ENCODE measurements at regions not wholly inside any gene's neighbourhood (a gene's known extent, or its start where the extent isn't known, plus 50 kb on each side); places are given as distances from the start of the nearest gene placed in this dataset.

DNA sequence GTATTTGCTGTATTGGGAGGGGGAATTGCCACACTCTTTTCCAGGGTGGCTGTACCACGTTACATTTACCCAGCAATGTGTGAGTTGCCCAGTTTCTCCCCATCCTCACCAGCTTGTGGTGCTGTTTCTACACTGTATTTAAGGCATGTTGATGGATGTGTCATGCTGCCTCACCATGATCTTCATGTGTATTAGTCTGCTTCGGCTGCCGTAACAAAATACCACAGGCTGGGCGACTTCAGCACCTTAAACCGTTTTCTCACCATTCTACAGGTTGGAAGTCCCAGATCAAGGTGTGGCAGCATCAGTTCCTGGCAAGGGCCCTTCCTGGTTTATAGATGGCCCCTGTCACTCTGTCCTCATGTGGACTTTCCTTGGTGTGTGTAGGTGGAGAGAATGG, 169.7 kb downstream of the IGLL1 start:
- Histone ChIP-seq H3K9me3 (replicated peaks) (no peaks in the 10 kb centered on the region), H3K4me1 (replicated peaks) (peaks cover 14% of the 10 kb centered on the region), H3K36me3 (no peaks in the 10 kb centered on the region), H3K4me3 (no peak overlapping the region), H3K27me3 (replicated peaks) (peaks cover 6% of the 10 kb centered on the region), H3K27ac (no peak overlapping the region)
- DNase-seq (ENCODE audit: low read depth in 1 of 2, low spot score in 2 of 2): no peak

DNA sequence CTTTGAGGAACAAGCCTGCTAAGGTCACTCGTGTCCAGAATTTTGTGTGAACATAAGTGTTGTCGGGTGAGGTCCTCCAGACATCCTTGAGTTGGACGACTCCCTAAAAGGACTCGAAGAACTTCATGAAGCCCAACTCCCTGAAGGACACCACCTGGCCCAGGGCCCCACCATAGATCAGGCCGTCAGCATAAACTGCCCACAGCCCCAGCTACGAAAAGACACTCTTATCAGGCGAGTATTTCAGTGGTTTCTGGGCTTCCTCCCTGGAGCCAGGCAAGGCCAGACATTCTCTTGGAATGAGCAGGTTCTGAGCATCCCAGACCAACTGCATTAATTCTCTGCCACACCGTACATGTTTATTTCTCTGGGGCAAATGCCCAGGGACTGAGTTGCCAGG, 170.1 kb downstream of the IGLL1 start:
- peaks cover 6% of the 10 kb centered on the region for H3K27me3 ChIP-seq (replicated peaks)
- no peaks in the 10 kb centered on the region for H3K36me3 ChIP-seq
- peaks cover 14% of the 10 kb centered on the region for H3K4me1 ChIP-seq (replicated peaks)
- H3K9me3 ChIP-seq (replicated peaks): no peaks in the 10 kb centered on the region
- no peak for DNase-seq (ENCODE audit: low read depth in 1 of 2, low spot score in 2 of 2)
- H3K4me3 ChIP-seq: no peak overlapping the region
- no peak overlapping the region for H3K27ac ChIP-seq

DNA sequence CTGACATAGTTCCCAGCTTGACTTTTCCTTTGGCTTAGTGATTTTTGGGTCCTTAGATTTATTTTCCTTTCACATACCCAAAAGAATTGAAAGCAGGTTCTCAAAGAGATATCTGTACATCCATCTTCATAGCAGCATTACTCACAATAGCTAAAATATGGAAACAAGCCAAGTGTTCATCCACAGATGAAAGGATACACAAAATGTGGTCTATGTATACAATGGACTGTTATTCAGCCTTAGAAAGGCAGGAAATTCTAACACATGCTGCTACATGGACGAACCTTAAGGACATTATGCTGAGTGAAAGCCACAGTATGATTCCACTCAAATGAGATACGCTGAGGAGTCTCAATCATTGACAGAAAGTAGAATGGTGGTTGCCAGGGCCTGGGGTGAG, 171.8 kb downstream of the IGLL1 start:
- H3K4me1 ChIP-seq (replicated peaks): peaks cover 14% of the 10 kb centered on the region
- no peaks in the 10 kb centered on the region for H3K36me3 ChIP-seq
- H3K27me3 ChIP-seq (replicated peaks): peaks cover 4% of the 10 kb centered on the region
- no peak overlapping the region for H3K27ac ChIP-seq
- no peaks in the 10 kb centered on the region for H3K9me3 ChIP-seq (replicated peaks)
- no peak overlapping the region for H3K4me3 ChIP-seq
- no peak for DNase-seq (ENCODE audit: low read depth in 1 of 2, low spot score in 2 of 2)

DNA sequence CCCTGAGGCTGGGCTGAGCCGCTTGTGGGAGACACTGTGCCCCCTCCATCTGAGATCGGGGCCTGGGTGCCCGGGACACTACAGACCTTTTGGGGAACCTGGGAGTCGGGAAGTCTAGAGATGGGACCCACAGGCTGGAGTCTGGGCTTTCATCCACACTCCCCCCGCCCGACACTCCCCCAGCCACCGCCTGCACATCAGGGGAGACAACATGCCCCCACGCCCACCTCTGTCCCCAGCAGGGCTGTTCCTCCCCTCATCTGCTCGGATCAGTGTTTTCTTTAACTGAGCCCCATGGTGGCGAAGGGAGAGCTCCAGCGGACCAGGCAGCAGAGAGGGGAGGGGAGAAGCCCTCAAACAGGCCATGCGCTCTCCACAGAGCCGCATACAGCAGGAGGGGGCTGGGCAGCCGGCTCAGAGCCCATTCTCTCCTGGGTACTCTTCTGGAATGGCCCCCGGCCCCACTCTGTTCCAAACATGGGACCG, 174.7 kb downstream of the IGLL1 start:
- Histone ChIP-seq H3K27me3 (replicated peaks) (no peaks in the 10 kb centered on the region; the same call in 1 of the 2 replicates), H3K36me3 (no peaks in the 10 kb centered on the region), H3K4me1 (replicated peaks) (peaks cover 32% of the 10 kb centered on the region), H3K9me3 (replicated peaks) (no peaks in the 10 kb centered on the region), H3K4me3 (no peak overlapping the region), H3K27ac (no peak overlapping the region)
- DNase-seq (ENCODE audit: low read depth in 1 of 2, low spot score in 2 of 2): no peak

DNA sequence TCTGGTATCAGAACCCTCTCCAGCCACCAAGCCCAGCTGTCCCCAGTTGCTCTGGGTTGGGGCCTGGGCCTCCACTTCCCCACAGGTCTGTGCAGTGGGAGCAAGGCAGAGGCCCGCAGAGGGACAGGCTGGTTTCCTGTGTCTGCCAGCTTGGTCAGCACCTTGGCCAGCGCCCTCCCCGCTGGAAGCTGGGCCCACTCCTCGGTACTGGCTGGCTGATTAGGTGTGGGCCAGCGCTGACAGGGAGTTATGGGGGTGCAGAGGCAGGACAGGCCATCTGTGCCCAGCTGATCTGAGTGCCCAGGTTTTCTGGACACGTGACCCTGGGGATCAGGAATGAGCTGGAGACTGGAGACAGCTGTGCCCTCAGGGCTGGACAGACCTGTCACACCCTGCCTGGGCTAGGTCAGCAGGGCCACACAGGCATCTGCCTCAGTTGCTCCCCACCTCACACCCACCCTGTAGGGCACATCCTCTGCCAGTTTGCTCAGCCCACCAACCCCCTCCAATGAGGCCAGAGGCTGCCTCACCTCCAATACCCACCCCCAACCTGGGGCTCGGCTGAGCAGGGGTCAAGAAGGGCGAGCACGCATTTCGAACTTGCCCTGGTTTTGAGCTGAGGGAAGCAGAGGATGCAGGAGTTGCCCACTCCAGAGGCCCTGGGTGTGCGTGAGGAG, 175.3 kb downstream of the IGLL1 start:
- H3K9me3 ChIP-seq (replicated peaks): no peaks in the 10 kb centered on the region
- no peaks in the 10 kb centered on the region; the same call in 1 of the 2 replicates for H3K27me3 ChIP-seq (replicated peaks)
- H3K4me3 ChIP-seq: no peak overlapping the region
- H3K4me1 ChIP-seq (replicated peaks): peaks cover 38% of the 10 kb centered on the region
- H3K27ac ChIP-seq: no peak overlapping the region
- DNase-seq (ENCODE audit: low read depth in 1 of 2, low spot score in 2 of 2): peak in 1 of 2 experiments; percentile 36
- H3K36me3 ChIP-seq: no peaks in the 10 kb centered on the region

DNA sequence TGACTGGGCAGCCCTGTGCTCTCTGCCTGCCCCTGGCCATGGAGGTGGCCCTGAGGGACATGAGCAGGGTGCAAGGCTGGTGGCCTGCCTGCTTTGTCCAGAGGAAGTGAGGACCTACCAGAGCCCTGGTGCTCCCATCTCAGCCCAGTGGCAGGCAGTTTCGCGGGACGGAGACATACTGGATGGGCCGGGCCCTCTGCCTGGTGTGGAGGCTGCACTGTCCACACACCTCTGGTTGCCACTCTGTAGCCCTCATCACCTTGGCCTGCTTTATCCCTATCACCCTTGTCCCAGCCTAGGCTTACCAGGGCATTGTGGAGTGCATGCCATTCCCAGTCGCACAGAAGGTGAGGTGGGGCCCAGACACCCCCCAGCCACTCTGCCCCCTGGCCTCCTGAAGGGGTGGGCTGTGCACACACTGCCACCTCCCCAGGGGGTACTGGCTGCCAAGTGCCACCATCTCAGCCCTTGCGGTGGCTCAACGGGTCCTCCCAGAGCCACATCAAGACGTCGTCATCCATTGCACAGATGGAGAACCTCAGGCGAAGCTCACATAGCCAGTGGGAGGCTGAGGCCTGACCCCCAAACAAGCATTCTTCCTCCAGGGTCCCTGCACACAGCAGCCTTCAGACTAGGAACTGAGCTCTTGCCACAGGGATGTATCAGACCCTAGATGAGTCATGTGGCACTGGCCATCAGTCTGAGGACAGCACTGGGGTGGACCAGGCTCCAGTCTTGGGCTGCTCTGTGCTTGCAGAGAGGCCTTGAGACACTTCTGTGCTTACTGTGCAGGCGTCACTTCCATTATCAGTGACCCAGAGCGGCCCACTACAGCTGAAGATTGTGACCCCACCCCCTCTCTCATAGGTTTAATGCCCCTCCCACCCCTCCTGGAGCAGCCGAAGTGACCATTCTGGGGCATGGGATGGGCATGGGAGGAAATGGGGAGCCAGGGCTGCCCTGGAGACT, 176.1 kb downstream of the IGLL1 start:
- no peak overlapping the region for H3K4me3 ChIP-seq
- H3K9me3 ChIP-seq (replicated peaks): no peaks in the 10 kb centered on the region
- DNase-seq (ENCODE audit: low read depth in 1 of 2, low spot score in 2 of 2): no peak

DNA sequence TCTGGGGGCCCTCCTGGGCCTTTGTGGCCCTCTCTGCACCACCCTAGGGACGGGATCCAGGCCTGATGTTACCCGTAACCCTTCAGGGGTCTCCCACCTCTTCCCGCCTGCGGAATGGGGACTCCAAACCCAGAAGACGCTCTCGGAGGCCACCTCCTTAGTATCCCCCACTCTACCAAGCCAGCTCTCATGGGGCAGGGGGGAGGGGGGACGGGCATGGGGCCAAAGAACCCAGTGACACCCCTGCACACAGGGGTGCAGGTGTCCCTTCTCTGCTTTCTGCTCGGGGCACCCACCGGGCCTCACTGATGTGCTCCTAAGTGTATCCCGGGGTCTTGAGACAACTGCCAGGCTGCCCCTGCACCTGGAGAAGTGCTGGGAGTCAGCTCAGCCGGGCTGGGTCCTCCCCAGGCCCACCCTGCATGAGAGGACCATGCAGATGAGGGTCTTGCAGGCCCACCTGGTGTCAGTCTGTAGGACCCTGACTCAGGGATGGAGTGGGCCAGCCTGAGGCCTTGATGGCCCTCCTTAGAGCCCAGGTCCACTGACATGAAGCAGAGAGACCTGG, 176.9 kb downstream of the IGLL1 start:
- Histone ChIP-seq H3K36me3 (no peaks in the 10 kb centered on the region), H3K27me3 (replicated peaks) (no peaks in the 10 kb centered on the region; the same call in 1 of the 2 replicates), H3K4me3 (no peak overlapping the region), H3K4me1 (replicated peaks) (peaks cover 46% of the 10 kb centered on the region), H3K27ac (no peak overlapping the region), H3K9me3 (replicated peaks) (no peaks in the 10 kb centered on the region)
- DNase-seq (ENCODE audit: low read depth in 1 of 2, low spot score in 2 of 2): no peak

More for the DNA sequence above, 176.1 kb downstream of the IGLL1 start:
- no peaks in the 10 kb centered on the region for H3K36me3 ChIP-seq
- H3K4me1 ChIP-seq (replicated peaks): peaks cover 43% of the 10 kb centered on the region
- H3K27ac ChIP-seq: no peak overlapping the region
- H3K27me3 ChIP-seq (replicated peaks): no peaks in the 10 kb centered on the region; the same call in 1 of the 2 replicates

DNA sequence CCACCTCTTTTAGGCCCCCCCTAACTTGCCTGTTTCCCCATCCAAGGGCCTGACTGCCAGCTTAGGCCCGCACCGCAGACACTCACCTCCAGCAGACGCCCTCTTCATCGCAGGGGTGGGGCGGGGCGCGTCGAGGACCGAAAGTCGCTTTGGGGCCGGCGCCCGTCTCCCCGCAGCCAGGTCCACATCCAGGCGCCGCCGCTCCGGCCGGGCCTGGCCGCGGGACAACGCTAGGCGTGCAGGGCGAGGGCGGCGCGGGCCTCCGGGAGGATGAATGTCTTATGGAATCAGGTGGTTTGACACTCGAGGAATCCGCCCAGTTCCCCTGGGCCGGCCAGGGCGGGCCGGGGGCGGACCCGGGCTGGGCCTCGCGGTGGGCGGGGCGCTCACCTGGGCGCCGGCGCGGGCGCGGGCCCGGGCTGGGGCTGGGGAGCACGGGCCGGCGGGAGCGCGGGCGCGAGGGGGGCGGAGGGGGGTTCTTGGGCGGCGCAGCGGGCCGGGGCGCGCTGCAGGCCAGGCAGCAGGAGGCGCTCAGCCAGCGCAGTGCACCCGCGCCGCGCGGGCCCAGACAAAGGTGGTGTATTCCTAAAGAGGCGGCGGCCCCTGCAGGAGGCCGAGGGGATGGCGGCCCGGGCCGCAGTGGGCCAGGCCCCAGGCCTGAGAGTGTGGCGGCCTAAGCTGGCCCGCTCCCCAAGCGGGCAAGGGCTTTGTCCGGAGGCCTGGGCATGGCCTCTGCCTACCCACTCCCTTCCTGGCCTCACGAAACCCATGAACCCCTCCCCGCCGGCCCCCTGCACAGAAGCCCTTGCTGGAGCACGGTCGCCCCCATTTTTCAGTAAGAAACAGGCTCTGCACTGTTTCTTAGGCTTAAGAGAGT, 177.6 kb downstream of the IGLL1 start:
- no peaks in the 10 kb centered on the region for H3K36me3 ChIP-seq
- no peak overlapping the region for H3K4me3 ChIP-seq
- no peaks in the 10 kb centered on the region; the same call in 1 of the 2 replicates for H3K27me3 ChIP-seq (replicated peaks)
- H3K9me3 ChIP-seq (replicated peaks): no peaks in the 10 kb centered on the region
- H3K27ac ChIP-seq: peak overlapping the region; percentile 54; the same call in 1 of the 2 replicates
- peaks cover 39% of the 10 kb centered on the region for H3K4me1 ChIP-seq (replicated peaks)
- no peak for DNase-seq (ENCODE audit: low read depth in 1 of 2, low spot score in 2 of 2)

DNA sequence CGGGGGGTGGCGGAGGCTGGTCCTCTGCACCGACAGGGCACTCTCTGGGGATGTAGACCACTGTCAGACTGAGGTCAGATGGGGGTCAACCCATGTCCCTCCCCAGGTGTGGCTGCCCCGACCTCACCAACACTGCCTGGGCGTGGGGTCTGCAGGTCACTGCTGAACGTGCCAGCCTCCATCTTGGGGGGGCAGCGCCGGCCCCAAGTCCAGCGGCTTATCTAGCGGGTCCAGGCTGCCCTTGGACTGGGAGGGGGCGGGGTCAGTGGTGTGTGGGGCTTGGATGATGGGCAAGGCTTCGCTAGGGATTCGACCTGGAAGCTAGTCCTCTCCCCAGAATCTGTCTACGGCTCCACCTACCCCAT, 178.2 kb downstream of the IGLL1 start:
- H3K4me3 ChIP-seq: no peak overlapping the region
- H3K9me3 ChIP-seq (replicated peaks): no peaks in the 10 kb centered on the region
- no peaks in the 10 kb centered on the region for H3K36me3 ChIP-seq
- peaks cover 35% of the 10 kb centered on the region for H3K4me1 ChIP-seq (replicated peaks)
- H3K27me3 ChIP-seq (replicated peaks): no peaks in the 10 kb centered on the region; the same call in 1 of the 2 replicates
- DNase-seq (ENCODE audit: low read depth in 1 of 2, low spot score in 2 of 2): no peak
- peak overlapping the region; percentile 54 for H3K27ac ChIP-seq

DNA sequence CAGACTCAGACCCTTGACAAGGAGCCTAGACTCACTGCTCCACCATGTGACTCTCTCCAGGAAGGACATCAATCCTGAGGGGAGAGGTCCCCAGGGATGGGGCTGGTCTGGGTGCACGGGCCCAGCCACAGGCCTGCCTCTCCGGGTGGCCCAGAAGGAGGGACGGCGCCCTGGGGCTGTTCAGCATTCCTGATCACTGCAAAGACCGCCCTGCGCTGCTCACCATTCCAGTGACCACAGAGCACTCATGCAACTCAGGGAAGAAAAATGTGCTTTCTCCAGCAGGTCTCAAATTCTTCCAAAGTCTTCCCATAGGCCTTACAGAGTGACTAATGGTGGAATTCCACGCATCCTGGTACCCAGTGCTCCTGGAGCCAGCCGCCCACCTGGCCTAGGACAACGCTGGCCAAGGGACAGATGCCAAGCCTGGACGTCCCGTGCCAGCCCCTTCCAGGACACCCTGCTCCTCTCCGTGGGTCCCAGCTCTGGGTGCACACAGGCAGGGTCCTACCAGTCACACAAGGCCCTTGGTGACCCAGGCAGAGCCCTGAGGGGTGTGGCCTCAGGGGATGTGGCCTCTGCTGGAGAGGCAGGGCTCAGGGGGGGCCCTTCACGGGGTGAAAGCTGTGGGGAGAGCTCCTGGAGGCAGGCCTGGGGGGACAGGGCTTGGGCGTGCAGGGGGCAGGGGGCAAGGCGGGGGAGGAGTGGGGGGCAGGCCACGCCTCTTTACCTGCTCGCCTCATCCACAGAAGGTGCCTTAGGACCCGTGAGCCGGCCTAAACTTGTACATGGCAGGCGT, 178.8 kb downstream of the IGLL1 start:
- H3K27ac ChIP-seq: peak overlapping the region; percentile 54
- peak; percentile 96 to 97 for DNase-seq (ENCODE audit: low read depth in 1 of 2, low spot score in 2 of 2)
- H3K4me3 ChIP-seq: no peak overlapping the region
- H3K27me3 ChIP-seq (replicated peaks): no peaks in the 10 kb centered on the region; the same call in 1 of the 2 replicates
- H3K9me3 ChIP-seq (replicated peaks): no peaks in the 10 kb centered on the region
- H3K36me3 ChIP-seq: no peaks in the 10 kb centered on the region
- peaks cover 35% of the 10 kb centered on the region for H3K4me1 ChIP-seq (replicated peaks)

DNA sequence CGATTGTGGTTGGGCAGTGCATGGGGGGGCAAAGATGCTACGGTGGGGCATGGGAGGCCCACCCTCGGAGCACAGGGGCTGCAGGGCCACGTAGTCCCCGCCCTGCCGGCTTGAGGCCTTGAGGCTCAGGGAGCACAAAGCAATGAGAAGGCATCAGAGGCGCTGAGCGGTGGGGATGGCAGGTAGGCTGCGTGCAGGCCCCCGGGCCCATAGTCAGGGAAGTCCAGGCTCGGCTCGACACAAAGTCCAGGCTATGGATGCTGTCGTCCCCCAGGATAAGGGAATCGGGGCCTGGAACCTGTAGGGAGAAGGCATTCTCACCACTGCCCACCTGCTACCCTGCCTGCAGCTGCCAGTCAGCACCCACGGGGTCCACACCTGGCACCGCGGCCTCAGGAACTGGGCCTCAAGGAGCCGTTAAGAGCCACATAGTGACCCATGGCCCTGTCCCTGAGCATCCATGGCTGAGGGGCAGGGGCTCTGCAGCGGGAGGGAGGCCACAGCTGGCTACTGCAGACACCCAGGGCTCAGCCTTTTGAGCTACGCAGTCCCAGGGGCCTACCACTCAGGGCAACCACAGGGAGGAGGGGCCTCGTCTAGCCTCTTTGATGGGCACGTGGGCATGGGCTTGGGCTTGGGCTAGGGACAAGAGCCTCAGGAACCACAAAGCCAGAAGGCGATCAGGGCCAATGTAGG, 179.7 kb downstream of the IGLL1 start:
- Histone ChIP-seq H3K36me3 (no peaks in the 10 kb centered on the region), H3K4me1 (replicated peaks) (peaks cover 35% of the 10 kb centered on the region), H3K4me3 (no peak overlapping the region), H3K27me3 (replicated peaks) (no peaks in the 10 kb centered on the region), H3K9me3 (replicated peaks) (no peaks in the 10 kb centered on the region), H3K27ac (peak overlapping the region; percentile 16; the same call in 1 of the 2 replicates)
- DNase-seq (ENCODE audit: low read depth in 1 of 2, low spot score in 2 of 2): no peak
